OCI-M2 (cell line): ENCODE measurements at regions not wholly inside any gene's neighbourhood (a gene's known extent, or its start where the extent isn't known, plus 50 kb on each side); places are given as distances from the start of the nearest gene placed in this dataset.
A peak's percentile ranks its signal among the peaks of the same experiment; 100 is the strongest.
"Not testable (repeated sequence)": the region's sequence is repeated elsewhere in the genome, so short reads cannot be mapped to it uniquely, and the experiment has no call there.

ENCODE experiments used
- DNase-seq: peaks from one replicate; lab custom pipeline; 2025; ENCODE audit not compliant: unreplicated experiment; lab: John Stamatoyannopoulos, UW

- not testable (repeated sequence) for DNase-seq
Observed at GRCh38 chr3:163499736-163500219, 1578.5 kb downstream of the SI start.

GRCh38 chr3:163498842-163499735, 1579.2 kb downstream of the SI start:
- not testable (repeated sequence) for DNase-seq

- no peak for DNase-seq
Observed at GRCh38 chr3:163491714-163492113, 1586.6 kb downstream of the SI start.

GRCh38 chr3:163490119-163490518, 1588.2 kb downstream of the SI start:
- peak; percentile 17 for DNase-seq

GRCh38 chr3:163482695-163483094, 1595.6 kb downstream of the SI start:
- no peak for DNase-seq

GRCh38 chr3:163481738-163482137, 1596.6 kb downstream of the SI start:
- no peak for DNase-seq

- no peak for DNase-seq
Observed at GRCh38 chr3:163476179-163476578, 1602.1 kb downstream of the SI start.

- no peak for DNase-seq
Observed at GRCh38 chr3:163474766-163475165, 1603.5 kb downstream of the SI start.

GRCh38 chr3:163468531-163469335, 1609.6 kb downstream of the SI start:
- DNase-seq, result no peak

- DNase-seq, result no peak
Observed at GRCh38 chr3:163462446-163462845, 1615.8 kb downstream of the SI start.

- DNase-seq, result no peak
Observed at GRCh38 chr3:163450698-163451097, 1627.6 kb downstream of the SI start.

- DNase-seq, result no peak
Observed at GRCh38 chr3:163438760-163439159, 1639.5 kb downstream of the SI start.

- no peak for DNase-seq
Observed at GRCh38 chr3:163422671-163423070, 1655.6 kb downstream of the SI start.

- DNase-seq, result no peak
Observed at GRCh38 chr3:163391407-163392181, 1686.7 kb downstream of the SI start.

- DNase-seq, result no peak
Observed at GRCh38 chr3:163384383-163384782, 1693.9 kb downstream of the SI start.

GRCh38 chr3:163382183-163382582, 1696.1 kb downstream of the SI start:
- no peak for DNase-seq

GRCh38 chr3:163368168-163368567, 1710.1 kb downstream of the SI start:
- no peak for DNase-seq

- no peak for DNase-seq
Observed at GRCh38 chr3:163364717-163365116, 1713.6 kb downstream of the SI start.

GRCh38 chr3:163362151-163362550, 1716.1 kb downstream of the SI start:
- no peak for DNase-seq

- not testable (repeated sequence) for DNase-seq
Observed at GRCh38 chr3:163361357-163361878, 1716.9 kb downstream of the SI start.

- DNase-seq, result no peak
Observed at GRCh38 chr3:163347944-163348343, 1730.4 kb downstream of the SI start.
